Fibroblast of mammary gland (primary cell): ENCODE measurements at regions not wholly inside any gene's neighbourhood (a gene's known extent, or its start where the extent isn't known, plus 50 kb on each side); places are given as distances from the start of the nearest gene placed in this dataset.

Source experiments
- DNase-seq: peaks from one replicate; pipeline ENCODE4 v3.0.0-alpha.2; 2010; ENCODE audit warnings: low read depth
- H3K4me3 ChIP-seq: 2 replicates; pipeline ENCODE4 v1.5.1; 2011; ENCODE audit warnings: low read depth, mild to moderate bottlenecking, low read length, moderate library complexity; ENCODE audit not compliant: control insufficient read depth
- TF ChIP-seq, protein P1 (sequence below): conservative IDR thresholded peaks from 2 replicates; pipeline ENCODE4 v1.5.1; 2011; ENCODE audit warnings: low read depth, low read length, inconsistent platforms; ENCODE audit not compliant: control insufficient read depth, insufficient read depth

DNA sequence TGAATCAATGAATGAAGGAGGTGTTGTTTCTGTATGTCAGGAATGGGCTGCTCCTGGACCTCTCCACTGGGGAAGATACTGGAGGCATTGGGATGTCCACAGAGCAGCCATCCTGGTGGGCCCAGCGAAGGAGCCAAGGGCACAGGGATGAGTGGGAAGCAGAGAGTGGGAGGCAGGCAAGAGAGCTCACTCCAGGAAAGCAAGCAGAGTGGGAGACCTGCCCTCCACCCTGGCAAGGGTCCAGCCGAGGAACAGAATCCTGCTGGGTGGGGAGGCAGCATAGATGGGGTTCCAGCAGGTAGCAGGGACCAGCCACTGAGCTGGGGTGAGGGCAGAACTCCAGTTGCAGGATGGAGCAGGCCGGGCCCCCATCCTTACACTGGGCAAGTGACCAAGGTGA is 71.9 kb upstream of the AMZ2 start:
- H3K4me3 ChIP-seq: no peak overlapping the region
- TF ChIP-seq, protein P1, sequence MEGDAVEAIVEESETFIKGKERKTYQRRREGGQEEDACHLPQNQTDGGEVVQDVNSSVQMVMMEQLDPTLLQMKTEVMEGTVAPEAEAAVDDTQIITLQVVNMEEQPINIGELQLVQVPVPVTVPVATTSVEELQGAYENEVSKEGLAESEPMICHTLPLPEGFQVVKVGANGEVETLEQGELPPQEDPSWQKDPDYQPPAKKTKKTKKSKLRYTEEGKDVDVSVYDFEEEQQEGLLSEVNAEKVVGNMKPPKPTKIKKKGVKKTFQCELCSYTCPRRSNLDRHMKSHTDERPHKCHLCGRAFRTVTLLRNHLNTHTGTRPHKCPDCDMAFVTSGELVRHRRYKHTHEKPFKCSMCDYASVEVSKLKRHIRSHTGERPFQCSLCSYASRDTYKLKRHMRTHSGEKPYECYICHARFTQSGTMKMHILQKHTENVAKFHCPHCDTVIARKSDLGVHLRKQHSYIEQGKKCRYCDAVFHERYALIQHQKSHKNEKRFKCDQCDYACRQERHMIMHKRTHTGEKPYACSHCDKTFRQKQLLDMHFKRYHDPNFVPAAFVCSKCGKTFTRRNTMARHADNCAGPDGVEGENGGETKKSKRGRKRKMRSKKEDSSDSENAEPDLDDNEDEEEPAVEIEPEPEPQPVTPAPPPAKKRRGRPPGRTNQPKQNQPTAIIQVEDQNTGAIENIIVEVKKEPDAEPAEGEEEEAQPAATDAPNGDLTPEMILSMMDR: no peak
- DNase-seq: no peak

DNA sequence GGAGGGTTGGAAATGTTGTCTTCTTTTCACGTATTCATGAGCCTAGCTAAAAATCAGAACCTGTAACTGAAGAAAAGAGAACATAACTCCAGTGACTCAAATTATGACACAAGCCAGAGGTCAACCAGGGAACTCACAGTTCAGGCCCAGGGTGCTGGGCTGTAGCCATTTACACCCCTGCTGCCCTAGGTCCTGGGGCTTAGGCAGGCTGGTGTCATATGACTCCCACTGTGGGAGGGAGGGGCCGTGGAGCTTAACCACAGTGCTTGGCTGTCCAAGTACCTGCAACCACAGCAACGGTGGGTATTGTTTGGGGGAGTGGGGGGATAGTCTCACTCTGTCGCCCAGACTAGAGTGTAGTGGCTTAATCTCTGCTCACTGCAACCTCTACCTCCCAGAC is 71.1 kb upstream of the AMZ2 start:
- H3K4me3 ChIP-seq: no peak overlapping the region
- TF ChIP-seq, protein P1: no peak
- no peak for DNase-seq

GRCh38 chr17:68178831-68179230 is 69.0 kb upstream of the AMZ2 start:
- TF ChIP-seq, protein P1: no peak
- DNase-seq: no peak
- no peak overlapping the region for H3K4me3 ChIP-seq

- TF ChIP-seq, protein P1: no peak
- DNase-seq: no peak
- H3K4me3 ChIP-seq: no peak overlapping the region
Measured at GRCh38 chr17:68179236-68179925, 68.5 kb upstream of the AMZ2 start.

GRCh38 chr17:68179926-68180285 is 67.9 kb upstream of the AMZ2 start:
- DNase-seq: no peak
- H3K4me3 ChIP-seq: no peak overlapping the region
- TF ChIP-seq, protein P1: no peak

DNA sequence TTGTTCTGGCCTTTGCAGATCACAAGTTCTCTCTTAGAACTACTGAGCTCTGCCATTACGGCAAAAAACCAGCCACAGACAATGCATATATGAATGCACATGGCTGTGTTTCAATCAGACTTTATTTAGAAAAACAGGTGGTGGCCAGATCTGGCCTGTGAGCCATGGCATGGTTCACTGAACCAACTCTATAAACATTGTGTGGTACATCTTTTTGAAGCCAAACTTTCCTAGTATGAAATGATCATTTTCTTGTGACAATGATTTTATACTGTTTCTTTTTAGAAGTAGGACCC is 65.9 kb upstream of the AMZ2 start:
- DNase-seq: no peak
- TF ChIP-seq, protein P1: no peak
- H3K4me3 ChIP-seq: no peak overlapping the region
